GM06990 (cell line): ENCODE measurements at regions not wholly inside any gene's neighbourhood (a gene's known extent, or its start where the extent isn't known, plus 50 kb on each side); places are given as distances from the start of the nearest gene placed in this dataset.

Experiments used
- DNase-seq: peaks from one replicate; pipeline ENCODE4 v3.0.0-alpha.2; 2011; ENCODE audit not compliant: insufficient read length; ENCODE audit errors: extremely low read depth
- H3K27me3 ChIP-seq: replicated peaks from 2 replicates; pipeline ENCODE4 v1.6.0; 2011; ENCODE audit warnings: low read length; ENCODE audit not compliant: control insufficient read depth, insufficient read depth
- H3K36me3 ChIP-seq: 2 replicates; pipeline ENCODE4 v1.5.1; 2011; ENCODE audit warnings: low read length; ENCODE audit not compliant: control insufficient read depth, insufficient read depth
- H3K4me3 ChIP-seq: replicated peaks from 2 replicates; pipeline ENCODE4 v1.5.1; 2011; ENCODE audit warnings: low read depth, mild to moderate bottlenecking, control low read depth, low read length
- CTCF ChIP-seq: IDR thresholded peaks from 2 replicates; pipeline ENCODE4 v1.5.1; 2011; ENCODE audit warnings: low read length, control low read depth, mild to moderate bottlenecking, inconsistent platforms; ENCODE audit not compliant: insufficient read depth, poor library complexity, severe bottlenecking

GRCh38 chr13:111537115-111537728 lies 216.8 kb downstream of the TEX29 start:
- H3K27me3 ChIP-seq, result no peaks in the 10 kb centered on the region; the same call in none of the 2 replicates
- no peaks in the 10 kb centered on the region for H3K36me3 ChIP-seq
- H3K4me3 ChIP-seq, result no peak overlapping the region
- no peak for DNase-seq
- TF ChIP-seq CTCF, result no peak

- TF ChIP-seq CTCF, result no peak
- no peak overlapping the region for H3K4me3 ChIP-seq
- no peak for DNase-seq
- no peaks in the 10 kb centered on the region; the same call in none of the 2 replicates for H3K27me3 ChIP-seq
- no peaks in the 10 kb centered on the region for H3K36me3 ChIP-seq
Measured at GRCh38 chr13:111537843-111538499, 217.5 kb downstream of the TEX29 start.

GRCh38 chr13:111539252-111539651 lies 218.8 kb downstream of the TEX29 start:
- Histone ChIP-seq H3K36me3 (no peaks in the 10 kb centered on the region), H3K27me3 (no peaks in the 10 kb centered on the region; the same call in 1 of the 2 replicates), H3K4me3 (no peak overlapping the region)
- no peak for DNase-seq
- no peak for TF ChIP-seq CTCF

GRCh38 chr13:111539791-111540446 lies 219.5 kb downstream of the TEX29 start:
- DNase-seq, result no peak
- Histone ChIP-seq H3K27me3 (no peaks in the 10 kb centered on the region; the same call in 1 of the 2 replicates), H3K4me3 (no peak overlapping the region), H3K36me3 (no peaks in the 10 kb centered on the region)
- no peak for TF ChIP-seq CTCF

- no peaks in the 10 kb centered on the region for H3K27me3 ChIP-seq
- TF ChIP-seq CTCF, result no peak
- DNase-seq, result no peak
- H3K4me3 ChIP-seq, result no peak overlapping the region
- no peaks in the 10 kb centered on the region for H3K36me3 ChIP-seq
Measured at GRCh38 chr13:111540486-111540885, 220.0 kb downstream of the TEX29 start.
